GM21717 (cell line): ENCODE measurements at regions not wholly inside any gene's neighbourhood (a gene's known extent, or its start where the extent isn't known, plus 50 kb on each side); places are given as distances from the start of the nearest gene placed in this dataset.
"Not testable (repeated sequence)": the region's sequence is repeated elsewhere in the genome, so short reads cannot be mapped to it uniquely, and the experiment has no call there.

Source experiments
- ATAC-seq: cut with Tn5 transposase; IDR thresholded peaks from one replicate; pipeline ENCODE4 v1.9.1; 2021; ENCODE audit warnings: mild to moderate bottlenecking, moderate library complexity; ENCODE audit not compliant: unreplicated experiment

GRCh38 chr7:132030883-132031282, 474.5 kb upstream of the PODXL start:
- no peak for ATAC-seq

- ATAC-seq = no peak
Observed at GRCh38 chr7:132030086-132030568, 473.7 kb upstream of the PODXL start.

GRCh38 chr7:132029369-132030085, 473.1 kb upstream of the PODXL start:
- ATAC-seq = no peak

- no peak for ATAC-seq
Observed at GRCh38 chr7:132028144-132028920, 471.9 kb upstream of the PODXL start.

- ATAC-seq = no peak
Observed at GRCh38 chr7:132024290-132024689, 467.9 kb upstream of the PODXL start.

GRCh38 chr7:132023466-132023865, 467.0 kb upstream of the PODXL start:
- ATAC-seq = no peak

- ATAC-seq = no peak
Observed at GRCh38 chr7:132022188-132022587, 465.8 kb upstream of the PODXL start.

- ATAC-seq = no peak
Observed at GRCh38 chr7:132019703-132020102, 463.3 kb upstream of the PODXL start.

- no peak for ATAC-seq
Observed at GRCh38 chr7:132009778-132010177, 453.4 kb upstream of the PODXL start.

GRCh38 chr7:132004529-132004928, 448.1 kb upstream of the PODXL start:
- no peak for ATAC-seq

- no peak for ATAC-seq
Observed at GRCh38 chr7:132002343-132002968, 446.0 kb upstream of the PODXL start.

- ATAC-seq = no peak
Observed at GRCh38 chr7:132001146-132001545, 444.7 kb upstream of the PODXL start.

GRCh38 chr7:131999193-131999592, 442.8 kb upstream of the PODXL start:
- no peak for ATAC-seq

GRCh38 chr7:131995324-131995723, 438.9 kb upstream of the PODXL start:
- ATAC-seq = no peak

GRCh38 chr7:131981069-131981468, 424.6 kb upstream of the PODXL start:
- ATAC-seq = not testable (repeated sequence)

- not testable (repeated sequence) for ATAC-seq
Observed at GRCh38 chr7:131978118-131978517, 421.7 kb upstream of the PODXL start.

- no peak for ATAC-seq
Observed at GRCh38 chr7:131976411-131976810, 420.0 kb upstream of the PODXL start.

GRCh38 chr7:131974671-131975070, 418.2 kb upstream of the PODXL start:
- no peak for ATAC-seq

- ATAC-seq = no peak
Observed at GRCh38 chr7:131972251-131972650, 415.8 kb upstream of the PODXL start.

- no peak for ATAC-seq
Observed at GRCh38 chr7:131970602-131971001, 414.2 kb upstream of the PODXL start.

- no peak for ATAC-seq
Observed at GRCh38 chr7:131969560-131969959, 413.1 kb upstream of the PODXL start.
